Osteocyte (in vitro differentiated cells): ENCODE measurements at regions not wholly inside any gene's neighbourhood (a gene's known extent, or its start where the extent isn't known, plus 50 kb on each side); places are given as distances from the start of the nearest gene placed in this dataset.
"Not testable (repeated sequence)": the region's sequence is repeated elsewhere in the genome, so short reads cannot be mapped to it uniquely, and the experiment has no call there.

Experiments used
- DNase-seq: peaks from one replicate; pipeline ENCODE4 v3.0.0; 2021; ENCODE audit warnings: mixed read lengths; ENCODE audit not compliant: unreplicated experiment; ENCODE audit errors: extremely low spot score
- H3K27ac Mint-ChIP-seq: one replicate; pipeline ENCODE4 v1.8.0; 2021; ENCODE audit warnings: mild to moderate bottlenecking, mixed read lengths; ENCODE audit not compliant: unreplicated experiment
- H3K27me3 Mint-ChIP-seq: one replicate; pipeline ENCODE4 v1.8.0; 2021; ENCODE audit warnings: mixed read lengths; ENCODE audit not compliant: unreplicated experiment
- H3K36me3 Mint-ChIP-seq: one replicate; pipeline ENCODE4 v1.8.0; 2021; ENCODE audit warnings: mixed read lengths; ENCODE audit not compliant: unreplicated experiment
- H3K4me1 Mint-ChIP-seq: one replicate; pipeline ENCODE4 v1.8.0; 2021; ENCODE audit warnings: mixed read lengths; ENCODE audit not compliant: unreplicated experiment
- H3K4me3 Mint-ChIP-seq: one replicate; pipeline ENCODE4 v1.8.0; 2021; ENCODE audit warnings: mild to moderate bottlenecking, moderate library complexity, mixed read lengths; ENCODE audit not compliant: unreplicated experiment
- H3K9me3 Mint-ChIP-seq: one replicate; pipeline ENCODE4 v1.8.0; 2021; ENCODE audit warnings: mixed read lengths; ENCODE audit not compliant: unreplicated experiment
- TF ChIP-seq, protein P1 (sequence below): fragments of 200-600 bp; sonication (generic); IDR thresholded peaks from 2 replicates; pipeline ENCODE4 v1.5.0; 2021; ENCODE audit warnings: antibody characterized with exemption, mild to moderate bottlenecking, moderate library complexity

GRCh38 chr6:9697263-9697931 lies 717.5 kb downstream of the TFAP2A start:
- Mint-ChIP-seq H3K4me3 (no peak overlapping the region), H3K9me3 (peaks cover 11% of the 10 kb centered on the region), H3K4me1 (no peaks in the 10 kb centered on the region), H3K36me3 (no peaks in the 10 kb centered on the region), H3K27ac (no peak overlapping the region), H3K27me3 (no peaks in the 10 kb centered on the region)
- no peak for DNase-seq
- TF ChIP-seq, protein P1, sequence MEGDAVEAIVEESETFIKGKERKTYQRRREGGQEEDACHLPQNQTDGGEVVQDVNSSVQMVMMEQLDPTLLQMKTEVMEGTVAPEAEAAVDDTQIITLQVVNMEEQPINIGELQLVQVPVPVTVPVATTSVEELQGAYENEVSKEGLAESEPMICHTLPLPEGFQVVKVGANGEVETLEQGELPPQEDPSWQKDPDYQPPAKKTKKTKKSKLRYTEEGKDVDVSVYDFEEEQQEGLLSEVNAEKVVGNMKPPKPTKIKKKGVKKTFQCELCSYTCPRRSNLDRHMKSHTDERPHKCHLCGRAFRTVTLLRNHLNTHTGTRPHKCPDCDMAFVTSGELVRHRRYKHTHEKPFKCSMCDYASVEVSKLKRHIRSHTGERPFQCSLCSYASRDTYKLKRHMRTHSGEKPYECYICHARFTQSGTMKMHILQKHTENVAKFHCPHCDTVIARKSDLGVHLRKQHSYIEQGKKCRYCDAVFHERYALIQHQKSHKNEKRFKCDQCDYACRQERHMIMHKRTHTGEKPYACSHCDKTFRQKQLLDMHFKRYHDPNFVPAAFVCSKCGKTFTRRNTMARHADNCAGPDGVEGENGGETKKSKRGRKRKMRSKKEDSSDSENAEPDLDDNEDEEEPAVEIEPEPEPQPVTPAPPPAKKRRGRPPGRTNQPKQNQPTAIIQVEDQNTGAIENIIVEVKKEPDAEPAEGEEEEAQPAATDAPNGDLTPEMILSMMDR = no peak

- Mint-ChIP-seq H3K4me1 (no peaks in the 10 kb centered on the region), H3K36me3 (no peaks in the 10 kb centered on the region), H3K4me3 (no peak overlapping the region), H3K27ac (no peak overlapping the region), H3K27me3 (no peaks in the 10 kb centered on the region), H3K9me3 (peaks cover under 1% of the 10 kb centered on the region)
- TF ChIP-seq, protein P1 = no peak
- DNase-seq = no peak
Observed at GRCh38 chr6:9690388-9690787, 724.5 kb downstream of the TFAP2A start.

GRCh38 chr6:9680727-9681126 lies 734.1 kb downstream of the TFAP2A start:
- DNase-seq, H3K27me3 Mint-ChIP-seq, H3K36me3 Mint-ChIP-seq, H3K4me3 Mint-ChIP-seq, H3K4me1 Mint-ChIP-seq, H3K27ac Mint-ChIP-seq: not testable (repeated sequence)
- peaks cover 19% of the 10 kb centered on the region for H3K9me3 Mint-ChIP-seq

DNA sequence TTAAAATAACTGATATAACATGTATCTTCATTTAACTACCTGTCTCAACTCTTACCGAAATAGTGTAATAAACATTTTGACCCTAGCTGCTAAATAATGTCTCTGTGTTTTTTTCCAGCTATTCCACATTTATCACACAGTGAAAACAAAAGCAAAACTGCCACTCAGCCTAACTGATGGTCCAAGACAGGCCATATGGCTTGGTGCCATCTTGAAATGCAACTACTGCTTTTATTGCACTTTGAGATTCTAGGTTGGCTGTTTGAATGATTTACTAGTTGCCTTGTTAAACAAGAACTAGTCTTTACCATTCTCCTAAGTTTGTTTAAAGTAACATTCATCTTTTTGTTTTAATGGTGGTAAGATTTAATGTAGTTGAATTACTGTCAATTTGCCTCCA lies 739.8 kb downstream of the TFAP2A start:
- Mint-ChIP-seq H3K36me3 (no peaks in the 10 kb centered on the region), H3K27me3 (no peaks in the 10 kb centered on the region), H3K4me3 (no peak overlapping the region), H3K27ac (no peak overlapping the region), H3K4me1 (no peaks in the 10 kb centered on the region), H3K9me3 (peaks cover 9% of the 10 kb centered on the region)
- no peak for DNase-seq
- TF ChIP-seq, protein P1 = no peak

DNA sequence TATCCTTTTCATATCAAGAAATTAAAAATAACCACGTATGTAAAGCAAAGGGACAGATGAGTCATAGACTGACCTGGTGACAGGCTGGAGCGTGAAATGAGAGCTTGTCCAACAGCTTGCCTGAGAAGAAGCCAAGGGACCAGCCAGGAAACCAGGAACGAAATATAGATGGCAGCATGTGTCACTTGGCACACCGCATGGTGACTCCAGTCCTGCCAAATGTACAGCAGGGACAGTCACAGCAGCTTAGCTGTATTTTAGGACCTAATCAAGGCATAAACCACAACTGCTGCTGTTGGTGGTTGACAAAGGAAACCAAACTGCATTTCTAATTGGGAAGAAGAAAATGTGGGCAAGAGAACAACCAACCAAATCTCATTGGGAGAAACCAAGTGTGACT lies 755.0 kb downstream of the TFAP2A start:
- DNase-seq = no peak
- H3K36me3 Mint-ChIP-seq = no peaks in the 10 kb centered on the region
- TF ChIP-seq, protein P1 = no peak
- no peaks in the 10 kb centered on the region for H3K4me1 Mint-ChIP-seq
- no peaks in the 10 kb centered on the region for H3K27me3 Mint-ChIP-seq
- no peaks in the 10 kb centered on the region for H3K9me3 Mint-ChIP-seq
- no peak overlapping the region for H3K4me3 Mint-ChIP-seq
- H3K27ac Mint-ChIP-seq = no peak overlapping the region

DNA sequence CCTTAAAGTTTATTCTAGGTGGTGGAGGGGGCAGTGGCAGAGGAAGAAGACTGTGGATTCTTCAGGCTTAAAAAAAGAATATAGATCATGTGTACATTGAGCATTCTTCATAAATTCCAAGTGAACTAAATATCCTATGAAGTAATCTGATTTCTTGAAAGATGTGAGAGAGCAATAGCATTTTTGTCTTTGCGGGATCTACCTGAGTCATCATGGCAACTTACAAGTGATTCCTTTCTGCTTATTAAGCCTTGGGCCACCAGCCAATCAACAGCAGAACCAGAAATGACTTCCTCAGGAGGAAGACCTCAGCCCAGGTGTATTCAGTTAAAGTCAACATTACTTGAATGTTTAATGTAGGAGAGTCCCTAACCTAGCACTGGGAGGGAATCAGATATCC lies 756.9 kb downstream of the TFAP2A start:
- Mint-ChIP-seq H3K27me3 (no peaks in the 10 kb centered on the region), H3K4me1 (no peaks in the 10 kb centered on the region), H3K9me3 (no peaks in the 10 kb centered on the region), H3K36me3 (no peaks in the 10 kb centered on the region), H3K4me3 (no peak overlapping the region), H3K27ac (no peak overlapping the region)
- no peak for DNase-seq
- TF ChIP-seq, protein P1 = no peak
